GM04504 (cell line): ENCODE measurements at regions not wholly inside any gene's neighbourhood (a gene's known extent, or its start where the extent isn't known, plus 50 kb on each side); places are given as distances from the start of the nearest gene placed in this dataset.
"Not testable (repeated sequence)": the region's sequence is repeated elsewhere in the genome, so short reads cannot be mapped to it uniquely, and the experiment has no call there.

Source experiments
- DNase-seq: peaks from one replicate; pipeline ENCODE4 v3.0.0-alpha.2; 2012; ENCODE audit warnings: low read depth

GRCh38 chr14:89743828-89744227 is 210.7 kb downstream of the EFCAB11 start:
- no peak for DNase-seq

GRCh38 chr14:89740241-89740640 is 214.3 kb downstream of the EFCAB11 start:
- DNase-seq, result no peak

GRCh38 chr14:89736881-89737280 is 217.6 kb downstream of the EFCAB11 start:
- DNase-seq, result no peak

GRCh38 chr14:89731396-89731933 is 223.1 kb downstream of the EFCAB11 start:
- DNase-seq, result no peak

- no peak for DNase-seq
Observed at GRCh38 chr14:89730687-89731086, 223.8 kb downstream of the EFCAB11 start.

- no peak for DNase-seq
Observed at GRCh38 chr14:89728964-89729363, 225.6 kb downstream of the EFCAB11 start.

- DNase-seq, result not testable (repeated sequence)
Observed at GRCh38 chr14:89726226-89726625, 228.3 kb downstream of the EFCAB11 start.

GRCh38 chr14:89724628-89724960 is 229.9 kb downstream of the EFCAB11 start:
- DNase-seq, result no peak

- DNase-seq, result no peak
Observed at GRCh38 chr14:89723930-89724627, 230.5 kb downstream of the EFCAB11 start.

- no peak for DNase-seq
Observed at GRCh38 chr14:89721956-89722355, 232.6 kb downstream of the EFCAB11 start.

GRCh38 chr14:89720741-89721729 is 233.5 kb downstream of the EFCAB11 start:
- no peak for DNase-seq

- no peak for DNase-seq
Observed at GRCh38 chr14:89720076-89720687, 234.3 kb downstream of the EFCAB11 start.

- DNase-seq, result no peak
Observed at GRCh38 chr14:89719366-89720075, 235.0 kb downstream of the EFCAB11 start.

- DNase-seq, result no peak
Observed at GRCh38 chr14:89708982-89709625, 245.4 kb downstream of the EFCAB11 start.

- DNase-seq, result no peak
Observed at GRCh38 chr14:89707086-89707485, 247.4 kb downstream of the EFCAB11 start.

- no peak for DNase-seq
Observed at GRCh38 chr14:89702876-89703200, 251.7 kb downstream of the EFCAB11 start.

- peak; percentile 58 for DNase-seq
Observed at GRCh38 chr14:89702073-89702875, 252.3 kb downstream of the EFCAB11 start.

- peak; percentile 43 for DNase-seq
Observed at GRCh38 chr14:89701211-89702043, 253.1 kb downstream of the EFCAB11 start.

GRCh38 chr14:89700801-89701200 is 253.7 kb downstream of the EFCAB11 start:
- DNase-seq, result no peak

- DNase-seq, result no peak
Observed at GRCh38 chr14:89699071-89699470, 255.5 kb downstream of the EFCAB11 start.
